NB4 (cell line): ENCODE measurements at regions not wholly inside any gene's neighbourhood (a gene's known extent, or its start where the extent isn't known, plus 50 kb on each side); places are given as distances from the start of the nearest gene placed in this dataset.

Experiments used
- DNase-seq: peaks from one replicate; pipeline ENCODE4 v3.0.0; 2010; ENCODE audit warnings: low read depth
- H3K4me3 ChIP-seq: one replicate; pipeline ENCODE4 v1.5.1; 2011; ENCODE audit warnings: mild to moderate bottlenecking, low read depth, low read length, moderate library complexity
- MYC ChIP-seq: IDR thresholded peaks from 2 replicates; pipeline ENCODE4 v1.6.1; 2011; ENCODE audit warnings: low read depth, low read length
- POLR2A ChIP-seq: IDR thresholded peaks from 2 replicates; pipeline ENCODE4 v1.6.1; 2011; ENCODE audit warnings: mild to moderate bottlenecking; ENCODE audit not compliant: insufficient read length; ENCODE audit errors: extremely low read depth
- TF ChIP-seq, protein P1 (sequence below): IDR thresholded peaks from one replicate; pipeline ENCODE4 v1.5.1; 2012; ENCODE audit warnings: low read depth, low read length
- TF ChIP-seq, protein P2 (sequence below): IDR thresholded peaks from 2 replicates; pipeline ENCODE4 v1.6.1; 2011; ENCODE audit warnings: low read depth, low read length

DNA sequence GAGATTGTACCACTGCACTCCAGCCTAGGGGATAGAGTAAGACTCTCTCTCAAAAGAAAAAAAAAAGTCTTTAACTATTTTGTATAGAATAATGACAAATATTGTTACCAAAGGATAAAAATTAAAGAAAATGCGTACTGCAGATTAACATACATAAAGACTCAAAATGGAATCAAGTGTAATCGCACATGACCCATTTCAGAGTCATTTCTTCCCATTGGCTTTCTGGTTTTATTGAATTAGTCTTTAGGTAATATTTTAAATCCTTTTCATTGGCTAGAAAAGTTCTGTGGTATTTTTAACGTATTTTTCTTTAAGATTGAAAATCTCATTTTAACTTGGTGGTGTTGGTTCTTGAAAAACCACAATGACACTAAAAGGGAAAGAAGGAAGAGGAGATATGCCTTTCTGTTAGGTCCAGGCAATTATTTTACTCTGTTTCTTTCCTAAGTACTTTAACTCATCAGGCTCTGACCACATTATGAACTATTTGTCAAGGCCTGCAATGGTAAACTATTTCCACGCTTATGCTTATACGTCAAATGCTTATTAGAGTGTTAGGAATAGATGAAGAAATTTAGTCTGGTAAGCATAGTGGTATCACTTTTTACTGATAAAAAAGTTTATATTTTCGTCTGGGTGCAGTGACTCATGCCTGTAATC is 52.3 kb downstream of the PLEKHG1 start:
- H3K4me3 ChIP-seq = no peak overlapping the region
- TF ChIP-seq, protein P1, sequence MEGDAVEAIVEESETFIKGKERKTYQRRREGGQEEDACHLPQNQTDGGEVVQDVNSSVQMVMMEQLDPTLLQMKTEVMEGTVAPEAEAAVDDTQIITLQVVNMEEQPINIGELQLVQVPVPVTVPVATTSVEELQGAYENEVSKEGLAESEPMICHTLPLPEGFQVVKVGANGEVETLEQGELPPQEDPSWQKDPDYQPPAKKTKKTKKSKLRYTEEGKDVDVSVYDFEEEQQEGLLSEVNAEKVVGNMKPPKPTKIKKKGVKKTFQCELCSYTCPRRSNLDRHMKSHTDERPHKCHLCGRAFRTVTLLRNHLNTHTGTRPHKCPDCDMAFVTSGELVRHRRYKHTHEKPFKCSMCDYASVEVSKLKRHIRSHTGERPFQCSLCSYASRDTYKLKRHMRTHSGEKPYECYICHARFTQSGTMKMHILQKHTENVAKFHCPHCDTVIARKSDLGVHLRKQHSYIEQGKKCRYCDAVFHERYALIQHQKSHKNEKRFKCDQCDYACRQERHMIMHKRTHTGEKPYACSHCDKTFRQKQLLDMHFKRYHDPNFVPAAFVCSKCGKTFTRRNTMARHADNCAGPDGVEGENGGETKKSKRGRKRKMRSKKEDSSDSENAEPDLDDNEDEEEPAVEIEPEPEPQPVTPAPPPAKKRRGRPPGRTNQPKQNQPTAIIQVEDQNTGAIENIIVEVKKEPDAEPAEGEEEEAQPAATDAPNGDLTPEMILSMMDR = no peak
- TF ChIP-seq MYC (no peak), POLR2A (no peak)
- TF ChIP-seq, protein P2, sequence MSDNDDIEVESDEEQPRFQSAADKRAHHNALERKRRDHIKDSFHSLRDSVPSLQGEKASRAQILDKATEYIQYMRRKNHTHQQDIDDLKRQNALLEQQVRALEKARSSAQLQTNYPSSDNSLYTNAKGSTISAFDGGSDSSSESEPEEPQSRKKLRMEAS = no peak
- DNase-seq = no peak

DNA sequence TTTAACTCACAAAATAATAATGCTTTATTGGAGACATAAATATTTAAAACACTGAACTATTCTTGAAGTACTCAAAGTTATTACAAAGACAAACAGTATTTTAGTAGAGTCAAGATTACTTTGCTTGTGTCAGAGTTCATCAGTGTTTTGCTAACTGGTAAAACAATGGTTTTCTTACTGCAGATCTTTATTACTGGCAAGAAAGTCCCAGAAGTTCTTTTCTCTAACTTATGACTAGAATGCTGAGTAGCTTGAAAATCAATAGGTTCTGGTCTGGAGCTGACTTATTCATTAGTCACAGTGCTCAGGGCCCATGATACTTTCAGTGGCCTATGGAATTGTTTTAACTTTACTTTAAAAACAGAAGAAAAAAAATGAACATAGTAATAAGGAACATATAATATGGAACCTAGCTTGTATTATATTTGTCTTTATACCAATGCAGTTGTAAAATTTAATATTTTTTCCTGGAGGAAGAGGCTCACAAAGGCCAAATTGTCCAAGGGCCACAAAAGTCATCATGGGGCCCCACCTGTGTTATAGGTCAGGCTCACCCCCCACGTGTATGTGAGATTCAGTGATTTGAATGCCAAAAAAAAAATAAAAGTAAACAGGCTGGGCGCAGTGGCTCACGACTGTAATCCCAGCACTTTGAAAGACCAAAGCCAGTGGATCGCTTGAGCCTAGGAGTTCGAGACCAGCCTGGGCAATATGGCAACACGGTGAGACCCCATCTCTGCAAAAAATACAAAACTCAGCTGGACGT is 53.3 kb downstream of the PLEKHG1 start:
- TF ChIP-seq POLR2A = no peak
- no peak for TF ChIP-seq MYC
- TF ChIP-seq, protein P2 = no peak
- TF ChIP-seq, protein P1 = no peak
- DNase-seq = no peak
- H3K4me3 ChIP-seq = no peak overlapping the region

DNA sequence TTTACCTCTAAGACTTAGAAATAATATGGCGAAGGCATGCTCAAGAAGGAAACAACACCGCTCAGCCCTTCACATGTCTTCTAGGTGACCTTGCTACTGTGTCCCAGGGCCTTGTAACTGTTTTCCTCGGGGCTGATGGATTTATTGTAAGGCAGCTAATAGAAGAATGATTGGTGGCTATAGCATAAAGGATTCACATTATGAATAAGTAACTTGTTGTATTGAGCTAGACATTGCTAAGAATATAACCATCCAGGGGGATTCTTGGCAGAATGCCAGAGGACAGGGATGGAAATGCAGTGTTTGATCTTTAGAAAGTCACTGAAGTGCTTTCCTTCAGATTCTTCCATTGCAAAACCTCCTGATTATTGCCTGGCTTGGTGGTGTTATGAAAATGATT is 54.9 kb downstream of the PLEKHG1 start:
- no peak overlapping the region for H3K4me3 ChIP-seq
- no peak for DNase-seq
- TF ChIP-seq, protein P2 = no peak

DNA sequence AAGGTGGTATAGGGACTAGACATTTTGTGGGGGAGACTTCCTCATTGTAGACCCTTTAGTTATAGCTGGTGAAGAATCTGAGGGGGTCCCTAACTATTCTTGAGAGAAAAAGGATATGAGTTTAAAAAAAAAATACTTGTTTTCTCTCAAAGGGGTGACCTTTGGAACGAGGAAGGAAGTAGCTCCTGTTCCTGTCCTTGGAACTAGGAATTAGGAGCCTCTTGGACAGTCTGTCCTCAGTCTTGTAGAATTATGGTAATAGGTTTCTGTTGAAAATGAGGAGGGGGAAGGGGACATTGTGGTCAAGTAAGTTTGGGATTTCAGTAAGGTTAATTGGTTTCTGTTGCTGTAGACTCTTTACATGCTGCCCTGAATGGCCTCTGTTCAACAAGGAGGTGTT is 56.5 kb downstream of the PLEKHG1 start:
- H3K4me3 ChIP-seq = no peak overlapping the region
- no peak for DNase-seq
- TF ChIP-seq MYC (no peak), POLR2A (no peak)
- TF ChIP-seq, protein P2 = no peak
- TF ChIP-seq, protein P1 = no peak

DNA sequence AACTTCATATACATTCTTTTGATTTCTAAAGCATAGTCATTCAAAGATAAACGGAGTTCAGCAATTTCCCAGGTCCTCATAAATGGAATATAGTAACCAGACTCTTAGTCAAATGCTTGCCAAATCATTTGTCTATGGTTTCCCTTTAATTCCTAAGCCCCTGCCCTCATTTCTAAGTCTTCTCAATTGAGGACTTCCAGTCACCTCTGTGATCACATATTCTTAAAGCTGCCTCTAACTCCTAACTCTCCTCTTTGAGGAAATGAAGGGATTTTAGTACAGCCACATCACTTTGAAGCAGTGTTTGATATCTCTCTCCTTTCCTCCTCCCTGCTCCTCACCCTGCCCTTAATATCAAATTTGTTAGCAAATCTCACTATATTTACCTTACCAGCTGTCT is 58.7 kb downstream of the PLEKHG1 start:
- DNase-seq = no peak
- no peak overlapping the region for H3K4me3 ChIP-seq
- TF ChIP-seq, protein P1 = no peak
- TF ChIP-seq, protein P2 = no peak
- no peak for TF ChIP-seq POLR2A
- TF ChIP-seq MYC = no peak

DNA sequence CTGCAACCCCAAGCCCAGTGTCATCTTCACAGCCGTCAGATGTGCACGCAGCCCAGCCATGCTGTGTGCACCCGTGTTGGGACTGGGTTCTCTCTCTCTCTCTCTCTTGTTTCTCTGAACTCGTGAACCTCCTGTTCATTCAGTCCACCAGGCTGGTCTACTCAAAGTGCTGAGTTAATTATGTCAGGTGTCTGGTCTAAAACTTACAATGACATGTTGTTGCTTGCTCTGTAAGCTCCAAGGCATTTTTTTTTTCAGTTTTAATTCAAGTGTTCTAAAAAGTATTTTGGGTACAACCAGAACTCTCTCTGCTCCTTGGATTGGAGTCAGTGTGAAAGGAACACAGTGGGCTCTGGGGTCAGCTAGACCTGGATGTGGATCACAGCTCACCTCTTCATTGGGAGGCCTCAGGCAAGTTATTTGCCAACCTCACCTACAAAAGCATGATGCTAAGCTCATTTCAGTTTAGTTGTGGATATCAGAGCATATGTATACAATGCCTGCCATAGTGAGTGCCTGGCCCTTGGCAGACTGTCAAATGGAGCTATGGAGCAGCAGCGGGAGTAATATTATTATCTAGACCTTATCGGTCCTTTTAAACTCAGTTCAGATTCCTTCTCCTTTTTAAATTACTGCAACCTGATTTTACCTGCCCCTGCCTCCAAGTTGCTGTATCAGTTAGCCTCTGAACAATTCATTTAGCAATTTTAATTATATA is 59.5 kb downstream of the PLEKHG1 start:
- TF ChIP-seq, protein P2 = no peak
- TF ChIP-seq, protein P1 = no peak
- TF ChIP-seq POLR2A = no peak
- TF ChIP-seq MYC = no peak
- no peak for DNase-seq
- no peak overlapping the region for H3K4me3 ChIP-seq
